AG09309 (cell line): ENCODE measurements at regions not wholly inside any gene's neighbourhood (a gene's known extent, or its start where the extent isn't known, plus 50 kb on each side); places are given as distances from the start of the nearest gene placed in this dataset.

ENCODE experiments used
- DNase-seq: peaks from one replicate; pipeline ENCODE4 v3.0.0-alpha.2; 2010; ENCODE audit warnings: low read depth
- H3K4me3 ChIP-seq: 2 replicates; pipeline ENCODE4 v1.5.1; 2011; ENCODE audit warnings: mild to moderate bottlenecking, low read depth, low read length, moderate library complexity; ENCODE audit not compliant: control insufficient read depth
- TF ChIP-seq, protein P1 (sequence below): IDR thresholded peaks from 2 replicates; pipeline ENCODE4 v1.5.1; 2011; ENCODE audit warnings: mild to moderate bottlenecking, low read depth, low read length, inconsistent platforms; ENCODE audit not compliant: insufficient read depth, control insufficient read depth; ENCODE audit errors: missing control alignments

DNA sequence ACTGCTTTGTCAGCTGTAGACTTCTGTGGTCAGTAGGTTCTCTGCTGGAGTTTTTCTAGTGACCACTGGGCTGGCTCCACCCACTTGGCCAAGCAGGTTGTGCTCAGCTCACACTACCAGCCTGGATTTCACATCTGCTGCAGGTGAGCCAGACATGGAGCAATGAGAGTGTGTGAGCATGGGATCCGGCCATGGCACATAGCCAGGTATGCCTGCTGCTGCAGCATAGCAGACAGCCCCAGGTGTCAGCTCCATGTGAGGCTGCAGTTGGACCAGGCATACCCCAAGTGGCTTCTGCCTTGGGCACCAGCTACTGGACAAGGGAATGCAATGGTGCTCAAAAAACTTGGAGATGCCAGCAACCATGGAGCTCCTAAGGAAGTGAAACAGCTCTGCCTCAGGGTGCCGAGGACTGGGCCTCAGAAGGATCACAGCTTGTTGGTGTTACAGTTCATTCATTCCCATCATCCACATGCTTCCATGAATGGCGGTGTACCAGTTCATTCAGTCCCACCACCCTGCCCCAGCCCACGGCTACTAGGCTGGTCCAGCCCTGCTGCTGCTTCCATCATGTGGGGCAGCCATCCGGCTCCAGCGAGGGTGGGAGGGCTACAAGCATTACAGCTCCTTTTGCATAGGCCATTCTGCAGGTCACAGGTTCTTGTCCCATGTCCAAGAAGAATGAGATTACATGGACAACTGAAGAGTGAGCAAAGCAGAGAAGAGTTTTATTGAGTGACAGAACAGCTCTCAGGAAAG is 389.1 kb upstream of the PCDH7 start:
- H3K4me3 ChIP-seq = no peak overlapping the region
- DNase-seq = no peak
- TF ChIP-seq, protein P1, sequence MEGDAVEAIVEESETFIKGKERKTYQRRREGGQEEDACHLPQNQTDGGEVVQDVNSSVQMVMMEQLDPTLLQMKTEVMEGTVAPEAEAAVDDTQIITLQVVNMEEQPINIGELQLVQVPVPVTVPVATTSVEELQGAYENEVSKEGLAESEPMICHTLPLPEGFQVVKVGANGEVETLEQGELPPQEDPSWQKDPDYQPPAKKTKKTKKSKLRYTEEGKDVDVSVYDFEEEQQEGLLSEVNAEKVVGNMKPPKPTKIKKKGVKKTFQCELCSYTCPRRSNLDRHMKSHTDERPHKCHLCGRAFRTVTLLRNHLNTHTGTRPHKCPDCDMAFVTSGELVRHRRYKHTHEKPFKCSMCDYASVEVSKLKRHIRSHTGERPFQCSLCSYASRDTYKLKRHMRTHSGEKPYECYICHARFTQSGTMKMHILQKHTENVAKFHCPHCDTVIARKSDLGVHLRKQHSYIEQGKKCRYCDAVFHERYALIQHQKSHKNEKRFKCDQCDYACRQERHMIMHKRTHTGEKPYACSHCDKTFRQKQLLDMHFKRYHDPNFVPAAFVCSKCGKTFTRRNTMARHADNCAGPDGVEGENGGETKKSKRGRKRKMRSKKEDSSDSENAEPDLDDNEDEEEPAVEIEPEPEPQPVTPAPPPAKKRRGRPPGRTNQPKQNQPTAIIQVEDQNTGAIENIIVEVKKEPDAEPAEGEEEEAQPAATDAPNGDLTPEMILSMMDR = no peak

DNA sequence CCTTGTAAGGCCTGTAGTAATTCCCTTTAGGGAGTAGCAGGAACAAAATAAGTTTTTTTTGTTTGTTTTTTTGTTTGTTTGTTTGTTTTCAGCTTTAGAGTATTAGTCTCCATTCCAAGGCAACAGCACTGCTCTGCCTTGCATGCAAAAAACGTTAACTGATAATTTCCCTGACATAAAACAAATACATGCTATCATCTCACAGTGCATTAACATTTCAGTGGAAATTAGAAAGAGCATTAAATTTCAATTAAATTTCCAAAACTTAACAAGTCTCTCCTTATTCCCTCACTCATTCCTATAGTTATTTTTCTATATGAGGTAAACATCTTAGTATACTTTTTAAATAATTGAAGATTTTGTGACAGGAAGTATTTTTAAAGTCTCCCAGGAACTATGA is 378.4 kb upstream of the PCDH7 start:
- DNase-seq = no peak
- TF ChIP-seq, protein P1 = no peak
- H3K4me3 ChIP-seq = no peak overlapping the region

DNA sequence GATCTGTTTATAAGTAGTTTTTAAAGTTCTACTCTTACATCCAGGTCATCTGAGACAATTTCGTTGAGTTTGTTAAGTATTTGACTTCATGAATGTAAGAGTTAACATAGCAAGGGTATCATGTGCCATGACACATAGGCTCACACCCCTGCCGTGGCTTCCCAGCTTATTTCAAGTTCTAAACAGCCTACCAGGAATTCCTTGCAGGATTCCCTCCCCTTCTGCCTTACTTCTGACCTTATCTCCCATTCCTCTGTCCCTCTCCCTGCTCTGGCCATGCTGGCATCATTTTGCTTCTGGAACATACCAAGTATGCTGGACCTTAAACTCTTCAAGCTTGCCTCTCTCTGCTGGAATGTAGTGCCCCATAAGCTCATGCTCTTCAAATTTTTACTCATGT is 369.9 kb upstream of the PCDH7 start:
- TF ChIP-seq, protein P1 = no peak
- DNase-seq = no peak
- no peak overlapping the region for H3K4me3 ChIP-seq

DNA sequence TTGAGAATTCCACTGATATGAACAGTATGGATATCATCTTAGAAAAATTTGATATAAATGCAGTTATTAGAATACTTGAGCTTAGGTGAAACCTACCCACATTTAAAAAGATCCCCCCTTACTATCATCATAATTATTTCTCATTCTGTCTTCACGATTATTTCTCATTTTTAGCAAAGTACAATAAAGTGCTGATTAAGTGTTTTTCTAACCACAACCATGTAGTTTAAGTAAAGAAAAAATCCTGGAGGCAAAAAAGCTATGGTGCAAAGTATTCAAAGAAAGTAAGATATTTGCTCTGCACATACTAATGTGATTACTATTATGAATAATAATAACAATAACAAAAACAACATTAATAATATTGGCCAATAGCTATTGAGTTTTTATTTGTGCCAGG is 365.6 kb upstream of the PCDH7 start:
- TF ChIP-seq, protein P1 = no peak
- no peak overlapping the region for H3K4me3 ChIP-seq
- no peak for DNase-seq

DNA sequence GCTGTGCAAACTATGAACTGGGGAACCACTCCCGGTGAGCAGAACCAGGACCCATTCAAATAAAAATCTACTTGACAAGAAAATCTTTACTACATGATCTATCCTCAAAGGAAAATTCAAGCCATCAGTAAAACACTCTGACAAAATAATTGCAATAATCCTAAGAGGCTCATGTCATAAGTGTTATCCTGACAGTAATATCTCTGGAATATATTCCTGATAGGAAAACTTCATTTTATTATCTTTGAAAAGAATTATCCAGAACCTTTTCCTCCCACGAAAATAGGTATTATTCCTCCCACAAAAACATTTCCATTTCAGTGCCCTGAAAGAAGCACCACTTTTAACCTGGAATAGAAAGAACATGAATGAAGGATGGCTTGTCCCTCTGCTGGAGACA is 357.7 kb upstream of the PCDH7 start:
- H3K4me3 ChIP-seq = no peak overlapping the region
- no peak for DNase-seq
- TF ChIP-seq, protein P1 = no peak

DNA sequence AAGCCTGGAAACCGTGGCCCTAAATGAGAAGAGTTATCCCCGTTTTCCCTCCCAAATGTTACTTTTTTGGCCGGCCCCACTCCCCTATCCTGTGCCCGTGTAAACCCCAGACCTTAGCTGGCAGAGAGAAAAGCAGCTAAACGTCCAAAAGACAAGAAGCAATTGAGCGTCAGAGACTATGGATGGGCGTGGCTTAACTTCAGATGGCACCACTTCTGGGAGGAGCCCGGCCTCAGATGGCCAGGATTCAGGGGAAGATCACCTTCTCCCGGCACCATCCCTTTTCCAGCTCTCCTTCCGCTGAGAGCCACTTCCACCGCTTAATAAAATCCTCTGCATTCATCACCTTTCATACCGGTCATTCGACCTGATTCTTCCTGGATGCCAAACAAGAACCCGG is 350.1 kb upstream of the PCDH7 start:
- DNase-seq = no peak
- no peak overlapping the region for H3K4me3 ChIP-seq
- TF ChIP-seq, protein P1 = no peak
